K562 (cell line): ENCODE measurements at regions not wholly inside any gene's neighbourhood (a gene's known extent, or its start where the extent isn't known, plus 50 kb on each side); places are given as distances from the start of the nearest gene placed in this dataset.

Source experiments
- ATAC-seq: fragments of 200-7000 bp; cut with Tn5 transposase; 3 replicates; pipeline ENCODE4 v1.9.1; 2020; ENCODE audit warnings: moderate library complexity
- BruUV-seq: library from RNA; stranded (reverse); fragments of 400-500 nt; replicated peaks from 2 replicates; lab custom pipeline; 2021; lab: Mats Ljungman, UMichigan
- CTCF ChIA-PET: fragments of 300-600 bp; formaldehyde crosslinking; extraction: SDS; loops from one replicate; lab custom pipeline; 2021; ENCODE audit warnings: low intra/inter-chr PET ratio; lab: Yijun Ruan, JAX
- POLR2A ChIA-PET: fragments of 300-600, 350-650 bp; sonication (Branson Sonifier 250); formaldehyde crosslinking; extraction: SDS; loops from one replicate; lab custom pipeline; 2021; ENCODE audit warnings: antibody characterized with exemption, inconsistent platforms; lab: Yijun Ruan, JAX
- DNase-seq, 4 experiments: peaks; one replicate each; pipeline versions ENCODE4 v3.0.0 to v3.0.0-alpha.2; 2011 to 2018; ENCODE audit warnings: low spot score in 3 of 4, mixed read lengths in 3 of 4; ENCODE audit errors: extremely low read depth in 1 of 4
- FAIRE-seq: peaks from 2 replicates; lab custom pipeline; 2011; peaks lifted over from hg19 to GRCh38; lab: Jason Lieb, UNC
- H2AFZ ChIP-seq: 2 replicates; pipeline ENCODE4 v1.6.0; 2011; ENCODE audit warnings: low read depth, low read length, control low read depth, inconsistent platforms
- H3K27ac ChIP-seq: fragments of 200-600 bp; 3 replicates; pipeline ENCODE4 v1.8.0; 2011; ENCODE audit warnings: low read depth, mild to moderate bottlenecking, control low read depth, inconsistent platforms, low read length, moderate library complexity, mixed read lengths; ENCODE audit errors: extremely low read depth
- H3K27me3 ChIP-seq, 2 experiments: fragments of 300-600 bp in 1 of 2; 2 replicates in 1 of 2; 3 replicates in 1 of 2; pipeline versions ENCODE4 v1.6.0 to v1.8.0; 2011; ENCODE audit warnings: inconsistent platforms in 2 of 2, low read length in 2 of 2, mild to moderate bottlenecking in 1 of 2, mixed read lengths in 1 of 2, moderate library complexity in 1 of 2; ENCODE audit not compliant: control insufficient read depth in 2 of 2, insufficient read depth in 2 of 2
- H3K36me3 ChIP-seq: fragments of 300-600 bp; 3 replicates; pipeline ENCODE4 v1.8.0; 2011; ENCODE audit warnings: mild to moderate bottlenecking, low read length, inconsistent platforms; ENCODE audit not compliant: control insufficient read depth, insufficient read depth
- H3K4me1 ChIP-seq, 2 experiments: fragments of 200-600 bp in 1 of 2; replicated peaks in 1 of 2; 2 replicates in 1 of 2; 3 replicates in 1 of 2; pipeline versions ENCODE4 v1.5.1 to v1.8.0; 2011; ENCODE audit warnings: inconsistent platforms in 2 of 2, low read length in 2 of 2, mild to moderate bottlenecking in 1 of 2, mixed read lengths in 1 of 2, moderate library complexity in 1 of 2; ENCODE audit not compliant: control insufficient read depth in 2 of 2, insufficient read depth in 2 of 2
- H3K4me2 ChIP-seq: 2 replicates; pipeline ENCODE4 v1.6.1; 2011; ENCODE audit warnings: low read length, control low read depth, inconsistent platforms, mixed read lengths; ENCODE audit not compliant: insufficient read depth
- H3K4me3 ChIP-seq: fragments of 200-600 bp; sonication (generic), shearing (Covaris generic); 2 replicates; pipeline ENCODE4 v1.5.1; 2016; ENCODE audit warnings: control low read depth, inconsistent platforms
- H3K79me2 ChIP-seq: fragments of 200-600 bp; 3 replicates; pipeline ENCODE4 v1.8.0; 2011; ENCODE audit warnings: low read length, inconsistent platforms; ENCODE audit not compliant: control insufficient read depth, insufficient read depth
- H3K9ac ChIP-seq, 2 experiments: 2 replicates each; pipeline versions ENCODE4 v1.6.0 to v1.6.1; 2011; ENCODE audit warnings: low read depth in 2 of 2, low read length in 2 of 2, control low read depth in 1 of 2, inconsistent platforms in 1 of 2, mild to moderate bottlenecking in 1 of 2, mixed read lengths in 1 of 2; ENCODE audit not compliant: insufficient read depth in 1 of 2
- H3K9me1 ChIP-seq: one replicate; pipeline ENCODE4 v1.6.0; 2011; ENCODE audit warnings: inconsistent platforms, mild to moderate bottlenecking, low read length, moderate library complexity; ENCODE audit not compliant: control insufficient read depth, insufficient read depth
- H3K9me3 ChIP-seq: replicated peaks from 2 replicates; pipeline ENCODE4 v1.5.1; 2011; ENCODE audit warnings: low read depth, low read length, inconsistent platforms; ENCODE audit not compliant: control insufficient read depth, insufficient read depth
- H4K20me1 ChIP-seq: replicated peaks from 2 replicates; pipeline ENCODE4 v1.6.1; 2011; ENCODE audit warnings: low read length, inconsistent platforms, mixed read lengths; ENCODE audit not compliant: control insufficient read depth, insufficient read depth
- PHF20 ChIP-seq: fragments of 450-650 bp; IDR thresholded peaks from 2 replicates; pipeline ENCODE4 v1.6.1; 2018; ENCODE audit not compliant: partially characterized antibody
- POU5F1 ChIP-seq: fragments of 150-350 bp; IDR thresholded peaks from 2 replicates; pipeline ENCODE4 v1.6.1; 2014; ENCODE audit warnings: borderline replicate concordance, low read length, low read depth, mild to moderate bottlenecking; ENCODE audit not compliant: partially characterized antibody
- WGBS: fragments of 100-300 bp; shearing (Covaris generic); methylation state at CpG from one replicate; pipeline ENCODE4 v1.1.6; 2016; ENCODE audit warnings: low coverage, mixed read lengths; ENCODE audit not compliant: insufficient coverage; ENCODE audit errors: missing lambda C conversion rate; 5-methylcytosine and 5-hydroxymethylcytosine counted together
- in situ Hi-C: fragments of 300-500 bp; cut with MboI; formaldehyde crosslinking; loops from 4 replicates; pipeline ENCODE4 v1.15.0; 2018; ENCODE audit warnings: inconsistent platforms, mixed read lengths
- intact Hi-C: fragments of 100-400 bp; cut with micrococcal nuclease; formaldehyde crosslinking; loops from 2 replicates; pipeline ENCODE4 v1.14.2; 2022
- TF ChIP-seq, protein P1 (sequence below): fragments of 250-450 bp; sonication (Bioruptor Pico); IDR thresholded peaks from 2 replicates; pipeline ENCODE4 v1.4.0; 2020; ENCODE audit warnings: mild to moderate bottlenecking, moderate library complexity, borderline replicate concordance
- TF ChIP-seq, protein P2 (sequence below), 2 experiments: fragments of 450-650 bp in 1 of 2; sonication (generic) in 1 of 2; formaldehyde crosslinking; conservative IDR thresholded peaks; 2 replicates each; pipeline versions ENCODE4 v1.4.0 to v1.8.1; 2020 to 2022; ENCODE audit warnings: mild to moderate bottlenecking in 1 of 2, missing genetic modification reagents in 1 of 2

GRCh38 chr7:47066976-47067614, 514.8 kb downstream of the TNS3 start:
- Histone ChIP-seq H3K9ac (no peak overlapping the region), H3K9me3 (no peaks in the 10 kb centered on the region), H3K4me2 (no peak overlapping the region), H3K9me1 (no peaks in the 10 kb centered on the region), H3K79me2 (no peaks in the 10 kb centered on the region), H3K36me3 (no peaks in the 10 kb centered on the region), H2AFZ (no peak overlapping the region), H3K4me1 (no peaks in the 10 kb centered on the region), H3K27ac (no peak overlapping the region), H3K27me3 (no peaks in the 10 kb centered on the region; a peak in 1 of 5 replicates), H4K20me1 (no peaks in the 10 kb centered on the region), H3K4me3 (no peak overlapping the region)
- WGBS, result under 1% methylated on average over 9 of the region's 9 CpGs
- ChIA-PET POLR2A (no interaction called here), CTCF (no interaction called here)
- no peak for TF ChIP-seq PHF20
- TF ChIP-seq, protein P1, sequence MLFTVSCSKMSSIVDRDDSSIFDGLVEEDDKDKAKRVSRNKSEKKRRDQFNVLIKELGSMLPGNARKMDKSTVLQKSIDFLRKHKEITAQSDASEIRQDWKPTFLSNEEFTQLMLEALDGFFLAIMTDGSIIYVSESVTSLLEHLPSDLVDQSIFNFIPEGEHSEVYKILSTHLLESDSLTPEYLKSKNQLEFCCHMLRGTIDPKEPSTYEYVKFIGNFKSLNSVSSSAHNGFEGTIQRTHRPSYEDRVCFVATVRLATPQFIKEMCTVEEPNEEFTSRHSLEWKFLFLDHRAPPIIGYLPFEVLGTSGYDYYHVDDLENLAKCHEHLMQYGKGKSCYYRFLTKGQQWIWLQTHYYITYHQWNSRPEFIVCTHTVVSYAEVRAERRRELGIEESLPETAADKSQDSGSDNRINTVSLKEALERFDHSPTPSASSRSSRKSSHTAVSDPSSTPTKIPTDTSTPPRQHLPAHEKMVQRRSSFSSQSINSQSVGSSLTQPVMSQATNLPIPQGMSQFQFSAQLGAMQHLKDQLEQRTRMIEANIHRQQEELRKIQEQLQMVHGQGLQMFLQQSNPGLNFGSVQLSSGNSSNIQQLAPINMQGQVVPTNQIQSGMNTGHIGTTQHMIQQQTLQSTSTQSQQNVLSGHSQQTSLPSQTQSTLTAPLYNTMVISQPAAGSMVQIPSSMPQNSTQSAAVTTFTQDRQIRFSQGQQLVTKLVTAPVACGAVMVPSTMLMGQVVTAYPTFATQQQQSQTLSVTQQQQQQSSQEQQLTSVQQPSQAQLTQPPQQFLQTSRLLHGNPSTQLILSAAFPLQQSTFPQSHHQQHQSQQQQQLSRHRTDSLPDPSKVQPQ (CRISPR knock-in tag), result no peak
- TF ChIP-seq POU5F1, result no peak
- TF ChIP-seq, protein P2, sequence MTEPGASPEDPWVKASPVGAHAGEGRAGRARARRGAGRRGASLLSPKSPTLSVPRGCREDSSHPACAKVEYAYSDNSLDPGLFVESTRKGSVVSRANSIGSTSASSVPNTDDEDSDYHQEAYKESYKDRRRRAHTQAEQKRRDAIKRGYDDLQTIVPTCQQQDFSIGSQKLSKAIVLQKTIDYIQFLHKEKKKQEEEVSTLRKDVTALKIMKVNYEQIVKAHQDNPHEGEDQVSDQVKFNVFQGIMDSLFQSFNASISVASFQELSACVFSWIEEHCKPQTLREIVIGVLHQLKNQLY (CRISPR knock-in tag; conservative IDR thresholded peaks at IDR 0.05), result no peak
- intact Hi-C loops, result no loop called here
- in situ Hi-C loops, result no loop called here
- ATAC-seq (no peak), FAIRE-seq (no peak), DNase-seq (no peak)
- no TSS peak for BruUV-seq
